ENCODE measurements at regions not wholly inside any gene's neighbourhood (a gene's known extent, or its start where the extent isn't known, plus 50 kb on each side); places are given as distances from the start of the nearest gene placed in this dataset.

- Histone ChIP-seq H3K4me1 (ENCODE audit: insufficient read depth) (no peaks in the 10 kb centered on the region), H3K27me3 (no peaks in the 10 kb centered on the region), H3K27ac (no peak overlapping the region), H3K9me3 (no peaks in the 10 kb centered on the region), H3K36me3 (no peaks in the 10 kb centered on the region), H3K4me3 (no peak overlapping the region)
- DNase-seq, result no peak
- 79 to 83% (median 81%) methylated on average over 14 of the region's 14 CpGs for WGBS, 3 donors
- intact Hi-C loops (cut with DNase I), result no loop called here
- no peak for TF ChIP-seq POLR2A (IDR thresholded peaks at IDR 0.05)
- no peak for TF ChIP-seq EP300 (IDR thresholded peaks at IDR 0.05)
- no peak for TF ChIP-seq CTCF (IDR thresholded peaks at IDR 0.05)
These were observed 130.7 kb downstream of the WNT7A start for GRCh38 chr3:13749063-13749764.

- Histone ChIP-seq H3K9me3 (no peaks in the 10 kb centered on the region), H3K27me3 (no peaks in the 10 kb centered on the region), H3K27ac (no peak overlapping the region), H3K4me1 (ENCODE audit: insufficient read depth) (no peaks in the 10 kb centered on the region), H3K36me3 (no peaks in the 10 kb centered on the region), H3K4me3 (no peak overlapping the region)
- no peak for DNase-seq
- TF ChIP-seq POLR2A (IDR thresholded peaks at IDR 0.05) (no peak), CTCF (IDR thresholded peaks at IDR 0.05) (no peak), EP300 (IDR thresholded peaks at IDR 0.05) (no peak)
- intact Hi-C loops (cut with DNase I), result no loop called here
- WGBS, 3 donors, result 29 to 41% (median 33%) methylated on average over 17 of the region's 17 CpGs
These were observed 131.5 kb downstream of the WNT7A start for GRCh38 chr3:13748276-13748879.

- Histone ChIP-seq H3K4me1 (ENCODE audit: insufficient read depth) (no peaks in the 10 kb centered on the region), H3K4me3 (no peak overlapping the region), H3K36me3 (no peaks in the 10 kb centered on the region), H3K27ac (no peak overlapping the region), H3K9me3 (no peaks in the 10 kb centered on the region), H3K27me3 (no peaks in the 10 kb centered on the region)
- intact Hi-C loops (cut with DNase I), result no loop called here
- 87 to 91% (median 88%) methylated on average over 5 of the region's 5 CpGs for WGBS, 3 donors
- TF ChIP-seq EP300 (IDR thresholded peaks at IDR 0.05) (no peak), POLR2A (IDR thresholded peaks at IDR 0.05) (no peak)
- DNase-seq, result no peak
These were observed 132.2 kb downstream of the WNT7A start for GRCh38 chr3:13747627-13748026.

GRCh38 chr3:13746385-13746784, 133.5 kb downstream of the WNT7A start:
- intact Hi-C loops (cut with DNase I), result no loop called here
- H3K27ac ChIP-seq, result no peak overlapping the region
- 32 to 47% (median 39%) methylated on average over 7 of the region's 7 CpGs for WGBS, 3 donors

More at GRCh38 chr3:13746385-13746784, 133.5 kb downstream of the WNT7A start:
- H3K4me1 ChIP-seq (ENCODE audit: insufficient read depth), result no peaks in the 10 kb centered on the region
- no peak for TF ChIP-seq EP300 (IDR thresholded peaks at IDR 0.05)
- TF ChIP-seq POLR2A (IDR thresholded peaks at IDR 0.05), result no peak
- no peak for TF ChIP-seq CTCF (IDR thresholded peaks at IDR 0.05)
- H3K9me3 ChIP-seq, result no peaks in the 10 kb centered on the region
- no peak for DNase-seq
- H3K36me3 ChIP-seq, result no peaks in the 10 kb centered on the region
- H3K27me3 ChIP-seq, result no peaks in the 10 kb centered on the region
- no peak overlapping the region for H3K4me3 ChIP-seq
